Upper lobe of left lung (tissue), 4 donors: ENCODE measurements at regions not wholly inside any gene's neighbourhood (a gene's known extent, or its start where the extent isn't known, plus 50 kb on each side); places are given as distances from the start of the nearest gene placed in this dataset.

Source experiments
- CTCF ChIP-seq, 6 experiments: fragments of 450-650 bp in 4 of 6; fragments of 200-600 bp in 2 of 6; sonication (generic) in 2 of 6; IDR thresholded peaks; one replicate each; pipeline ENCODE4 v1.5.1; 2016 to 2019; ENCODE audit warnings: antibody characterized with exemption in 6 of 6
- POLR2AphosphoS5 ChIP-seq, 2 donors: sonication (generic); formaldehyde crosslinking; IDR thresholded peaks; one replicate each; pipeline ENCODE4 v1.5.1; 2017; ENCODE audit warnings: antibody characterized with exemption in 2 of 2

GRCh38 chr7:119905495-119905894, 367.5 kb upstream of the KCND2 start:
- TF ChIP-seq CTCF (IDR thresholded peaks at IDR 0.05) (no peak), POLR2AphosphoS5 (IDR thresholded peaks at IDR 0.05) (no peak)
